ENCODE measurements at regions not wholly inside any gene's neighbourhood (a gene's known extent, or its start where the extent isn't known, plus 50 kb on each side); places are given as distances from the start of the nearest gene placed in this dataset.

- TF ChIP-seq, protein P1, sequence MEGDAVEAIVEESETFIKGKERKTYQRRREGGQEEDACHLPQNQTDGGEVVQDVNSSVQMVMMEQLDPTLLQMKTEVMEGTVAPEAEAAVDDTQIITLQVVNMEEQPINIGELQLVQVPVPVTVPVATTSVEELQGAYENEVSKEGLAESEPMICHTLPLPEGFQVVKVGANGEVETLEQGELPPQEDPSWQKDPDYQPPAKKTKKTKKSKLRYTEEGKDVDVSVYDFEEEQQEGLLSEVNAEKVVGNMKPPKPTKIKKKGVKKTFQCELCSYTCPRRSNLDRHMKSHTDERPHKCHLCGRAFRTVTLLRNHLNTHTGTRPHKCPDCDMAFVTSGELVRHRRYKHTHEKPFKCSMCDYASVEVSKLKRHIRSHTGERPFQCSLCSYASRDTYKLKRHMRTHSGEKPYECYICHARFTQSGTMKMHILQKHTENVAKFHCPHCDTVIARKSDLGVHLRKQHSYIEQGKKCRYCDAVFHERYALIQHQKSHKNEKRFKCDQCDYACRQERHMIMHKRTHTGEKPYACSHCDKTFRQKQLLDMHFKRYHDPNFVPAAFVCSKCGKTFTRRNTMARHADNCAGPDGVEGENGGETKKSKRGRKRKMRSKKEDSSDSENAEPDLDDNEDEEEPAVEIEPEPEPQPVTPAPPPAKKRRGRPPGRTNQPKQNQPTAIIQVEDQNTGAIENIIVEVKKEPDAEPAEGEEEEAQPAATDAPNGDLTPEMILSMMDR (IDR thresholded peaks at IDR 0.05) = no peak
- no peak for TF ChIP-seq POLR2A (IDR thresholded peaks at IDR 0.05)
Measured at GRCh38 chr4:4771160-4771559, 88.3 kb upstream of the MSX1 start.
